ENCODE measurements at regions not wholly inside any gene's neighbourhood (a gene's known extent, or its start where the extent isn't known, plus 50 kb on each side); places are given as distances from the start of the nearest gene placed in this dataset.

GRCh38 chr11:95466416-95466815, 235.4 kb upstream of the SESN3 start:
- DNase-seq: no peak

GRCh38 chr11:95465887-95466286, 234.9 kb upstream of the SESN3 start:
- DNase-seq: no peak

- no peak for DNase-seq
These were observed 230.9 kb upstream of the SESN3 start for GRCh38 chr11:95461858-95462257.

- DNase-seq: no peak
These were observed 230.3 kb upstream of the SESN3 start for GRCh38 chr11:95461348-95461747.

- DNase-seq: peak; percentile 49
These were observed 228.5 kb upstream of the SESN3 start for GRCh38 chr11:95459291-95460042.

- DNase-seq: peak; percentile 70
These were observed 225.9 kb upstream of the SESN3 start for GRCh38 chr11:95456714-95457491.

GRCh38 chr11:95455228-95455970, 224.4 kb upstream of the SESN3 start:
- peak; percentile 80 for DNase-seq

- DNase-seq: peak; percentile 58
These were observed 222.7 kb upstream of the SESN3 start for GRCh38 chr11:95453616-95454171.

GRCh38 chr11:95451682-95452081, 220.7 kb upstream of the SESN3 start:
- DNase-seq: peak; percentile 94

GRCh38 chr11:95451261-95451660, 220.3 kb upstream of the SESN3 start:
- DNase-seq: peak; percentile 25

GRCh38 chr11:95450547-95451123, 219.6 kb upstream of the SESN3 start:
- DNase-seq: peak; percentile 90

- peak; percentile 34 for DNase-seq
These were observed 214.8 kb upstream of the SESN3 start for GRCh38 chr11:95445746-95446333.

- no peak for DNase-seq
These were observed 213.6 kb upstream of the SESN3 start for GRCh38 chr11:95444309-95445241.

GRCh38 chr11:95443386-95443785, 212.4 kb upstream of the SESN3 start:
- DNase-seq: no peak

GRCh38 chr11:95442531-95443050, 211.6 kb upstream of the SESN3 start:
- no peak for DNase-seq

- DNase-seq: no peak
These were observed 204.8 kb upstream of the SESN3 start for GRCh38 chr11:95435628-95436353.

GRCh38 chr11:95435192-95435591, 204.2 kb upstream of the SESN3 start:
- no peak for DNase-seq

- no peak for DNase-seq
These were observed 203.6 kb upstream of the SESN3 start for GRCh38 chr11:95434489-95435057.

- no peak for DNase-seq
These were observed 203.0 kb upstream of the SESN3 start for GRCh38 chr11:95434009-95434408.
